HG02973 (cell line): ENCODE measurements at regions not wholly inside any gene's neighbourhood (a gene's known extent, or its start where the extent isn't known, plus 50 kb on each side); places are given as distances from the start of the nearest gene placed in this dataset.
"Not testable (repeated sequence)": the region's sequence is repeated elsewhere in the genome, so short reads cannot be mapped to it uniquely, and the experiment has no call there.

Experiments used
- ATAC-seq: cut with Tn5 transposase; IDR thresholded peaks from one replicate; pipeline ENCODE4 v1.9.1; 2021; ENCODE audit warnings: moderate library complexity; ENCODE audit not compliant: unreplicated experiment

GRCh38 chr9:62833323-62834200, 1643.7 kb downstream of the SPATA31A7 start:
- not testable (repeated sequence) for ATAC-seq

- ATAC-seq: peak; percentile 16
Observed at GRCh38 chr9:62837254-62837911, 1647.5 kb downstream of the SPATA31A7 start.

- ATAC-seq: peak; percentile 100
Observed at GRCh38 chr9:62838024-62838718, 1648.3 kb downstream of the SPATA31A7 start.

GRCh38 chr9:62839168-62839567, 1649.3 kb downstream of the SPATA31A7 start:
- not testable (repeated sequence) for ATAC-seq

DNA sequence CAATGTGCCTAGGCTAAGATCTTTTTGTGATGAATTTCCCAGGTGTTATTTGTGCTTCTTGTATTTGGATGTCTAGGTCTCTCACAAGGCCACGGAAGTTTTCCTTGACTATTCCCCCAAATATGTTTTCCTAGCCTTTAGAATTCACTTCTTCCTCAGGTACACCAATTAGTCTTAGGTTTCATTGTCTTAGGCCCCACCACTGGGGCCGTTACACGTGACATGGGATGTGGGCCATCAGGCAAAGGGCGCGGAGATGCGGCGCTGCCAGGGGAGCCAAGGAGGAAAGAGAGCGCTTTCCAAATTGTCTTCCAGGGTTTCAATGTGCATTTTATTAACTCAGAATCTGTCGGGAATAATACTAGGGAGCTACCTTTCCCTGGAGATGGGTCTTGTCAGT, 1653.3 kb downstream of the SPATA31A7 start:
- not testable (repeated sequence) for ATAC-seq

- ATAC-seq: not testable (repeated sequence)
Observed at GRCh38 chr9:62843706-62844290, 1654.0 kb downstream of the SPATA31A7 start.

DNA sequence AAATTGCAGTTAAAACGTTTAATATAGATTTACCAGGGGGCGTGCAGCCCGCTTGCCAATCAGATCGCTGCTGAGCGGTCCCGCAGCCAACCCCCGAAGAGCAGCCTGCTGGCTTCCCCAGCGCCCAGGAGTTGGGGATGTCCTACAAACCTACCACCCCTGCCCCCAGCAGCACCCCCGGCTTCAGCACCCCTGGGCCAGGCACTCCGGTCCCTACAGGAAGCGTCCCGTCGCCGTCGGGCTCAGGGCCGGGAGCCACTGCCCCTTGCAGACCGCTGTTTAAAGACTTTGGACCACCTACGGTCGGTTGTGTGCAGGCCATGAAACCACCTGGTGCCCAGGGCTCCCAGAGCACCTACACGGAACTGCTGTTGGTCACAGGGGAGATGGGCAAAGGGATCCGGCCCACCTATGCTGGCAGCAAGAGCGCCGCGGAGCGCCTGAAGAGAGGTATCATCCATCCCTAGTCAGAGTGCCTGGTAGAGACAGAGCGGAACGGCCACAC, 1654.9 kb downstream of the SPATA31A7 start:
- ATAC-seq: not testable (repeated sequence)

- ATAC-seq: not testable (repeated sequence)
Observed at GRCh38 chr9:62848258-62848657, 1658.4 kb downstream of the SPATA31A7 start.

- ATAC-seq: not testable (repeated sequence)
Observed at GRCh38 chr9:62849991-62850390, 1660.2 kb downstream of the SPATA31A7 start.

DNA sequence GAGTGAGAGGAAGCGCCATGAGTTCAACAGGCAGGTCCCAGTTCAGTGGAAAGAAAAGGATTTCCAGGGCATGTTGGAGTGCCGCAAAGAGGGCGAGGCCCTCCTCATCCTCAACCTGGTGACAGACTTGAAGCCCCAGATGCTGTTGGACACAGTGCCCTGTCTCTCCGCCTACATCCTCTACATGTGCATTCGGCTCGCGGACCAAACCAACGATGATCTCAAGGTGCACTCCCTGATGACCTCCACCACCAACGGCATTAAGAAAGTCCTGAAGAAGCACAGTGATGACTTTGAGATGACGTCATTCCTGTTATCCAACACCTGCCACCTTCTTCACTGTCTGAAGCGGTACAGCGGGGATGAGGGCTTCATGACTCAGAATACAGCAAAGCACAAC, 1667.4 kb downstream of the SPATA31A7 start:
- not testable (repeated sequence) for ATAC-seq

- not testable (repeated sequence) for ATAC-seq
Observed at GRCh38 chr9:62858240-62858639, 1668.4 kb downstream of the SPATA31A7 start.

DNA sequence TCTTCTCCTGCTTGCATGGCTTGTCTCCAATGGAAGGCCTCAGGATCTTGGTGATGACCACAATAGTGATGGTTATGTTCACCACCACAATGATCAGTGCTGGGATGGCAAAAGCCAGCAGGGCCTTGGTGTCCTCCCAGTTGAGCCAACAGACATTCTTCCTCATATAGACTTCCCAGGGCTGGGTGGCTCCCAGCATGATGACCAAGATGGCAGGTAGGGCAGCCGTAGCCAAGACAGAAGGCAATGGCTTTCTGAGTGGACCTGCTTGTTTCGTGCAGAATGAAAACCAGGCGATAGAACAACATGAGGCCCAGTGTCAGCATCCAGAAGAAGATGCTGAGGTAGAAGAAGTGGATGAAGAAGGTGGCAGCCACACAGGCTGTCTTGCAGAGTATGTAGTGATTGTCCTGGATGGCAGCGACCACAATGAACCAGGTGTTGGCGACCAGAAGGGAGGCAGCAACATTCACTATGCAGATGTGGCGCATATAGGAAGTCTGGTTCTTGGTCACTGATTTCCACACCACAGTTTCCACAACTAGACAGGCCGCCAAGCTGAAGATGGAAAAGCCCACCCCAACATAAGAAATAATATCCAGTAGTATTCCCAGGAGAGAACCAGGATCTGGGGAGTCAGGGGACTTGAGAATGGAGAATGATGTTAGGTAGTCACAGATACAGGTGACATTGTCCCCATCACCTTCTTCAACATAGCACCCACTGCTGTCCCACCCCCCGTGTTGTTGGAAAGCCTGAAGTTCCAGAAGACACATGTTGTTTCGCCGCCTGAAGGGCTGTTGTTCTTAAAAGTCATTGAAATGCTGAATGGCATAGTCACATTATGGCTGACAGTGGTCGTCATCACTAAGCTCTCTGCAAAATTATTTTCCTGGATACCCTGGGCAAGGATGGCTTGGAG, 1671.4 kb downstream of the SPATA31A7 start:
- not testable (repeated sequence) for ATAC-seq

- ATAC-seq: not testable (repeated sequence)
Observed at GRCh38 chr9:62862180-62862579, 1672.3 kb downstream of the SPATA31A7 start.

- ATAC-seq: not testable (repeated sequence)
Observed at GRCh38 chr9:62863319-62863718, 1673.5 kb downstream of the SPATA31A7 start.

GRCh38 chr9:62863867-62864266, 1674.0 kb downstream of the SPATA31A7 start:
- ATAC-seq: not testable (repeated sequence)

GRCh38 chr9:62864481-62865469, 1674.9 kb downstream of the SPATA31A7 start:
- not testable (repeated sequence) for ATAC-seq

DNA sequence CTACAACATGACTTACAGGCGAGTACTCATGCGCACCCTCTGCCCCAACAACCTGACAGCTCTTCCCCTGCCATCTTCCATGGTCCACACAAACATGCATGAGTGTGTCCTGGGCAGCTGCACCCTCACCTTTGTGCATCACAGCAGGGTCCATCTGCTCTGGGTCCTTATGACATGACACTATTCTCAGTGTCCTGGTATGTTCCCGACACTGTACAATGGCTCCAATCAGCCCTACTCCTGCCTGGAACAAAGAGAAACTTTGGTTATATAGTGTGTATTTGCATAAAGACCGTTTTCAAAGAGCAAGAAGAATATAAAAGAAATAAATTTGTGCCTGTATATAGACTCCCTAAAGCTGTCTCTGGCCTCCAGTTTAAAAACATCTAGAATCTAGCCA, 1679.2 kb downstream of the SPATA31A7 start:
- ATAC-seq: not testable (repeated sequence)

DNA sequence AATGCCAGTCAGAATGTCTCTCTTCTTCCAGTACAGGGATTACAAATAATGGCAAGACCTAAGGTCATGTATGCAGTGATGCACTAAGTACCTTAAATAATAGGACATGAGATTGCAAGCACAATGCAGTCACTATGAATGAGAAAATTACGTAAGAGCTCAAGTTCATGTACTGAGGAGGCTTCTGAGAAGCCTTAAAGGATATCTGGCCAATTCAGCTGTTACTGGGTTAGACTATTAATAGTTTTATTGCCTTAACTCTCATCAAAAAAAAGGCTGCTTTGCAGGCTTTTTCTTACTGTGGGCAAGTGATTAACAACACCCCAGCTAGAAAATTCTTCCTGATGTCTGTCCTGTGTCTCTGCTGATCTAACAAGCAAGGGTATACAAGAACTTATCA, 1681.9 kb downstream of the SPATA31A7 start:
- not testable (repeated sequence) for ATAC-seq
